CD14-positive monocyte (primary cell): ENCODE measurements at regions not wholly inside any gene's neighbourhood (a gene's known extent, or its start where the extent isn't known, plus 50 kb on each side); places are given as distances from the start of the nearest gene placed in this dataset.

Source experiments
- DNase-seq, 3 donors: peaks; one replicate each; pipeline ENCODE4 v3.0.0-alpha.2; 2011 to 2022
- H2AFZ ChIP-seq: 2 replicates; pipeline ENCODE4 v1.6.0; 2012; ENCODE audit warnings: mild to moderate bottlenecking, low read depth, low read length, inconsistent platforms; ENCODE audit not compliant: insufficient read depth, poor library complexity, severe bottlenecking
- H3K27ac ChIP-seq, 2 donors: 1 replicate in 1 of 2; 2 replicates in 1 of 2; pipeline ENCODE4 v1.5.1; 2012 to 2013; ENCODE audit warnings: low read length in 2 of 2, control low read depth in 1 of 2, inconsistent platforms in 1 of 2, low read depth in 1 of 2, mild to moderate bottlenecking in 1 of 2
- H3K27me3 ChIP-seq, 2 donors: one replicate each; pipeline versions ENCODE4 v1.6.0 to v1.6.1; 2011 to 2013; ENCODE audit warnings: low read length in 2 of 2; ENCODE audit not compliant: control insufficient read depth in 2 of 2, insufficient read depth in 2 of 2
- H3K36me3 ChIP-seq, 2 donors: replicated peaks in 1 of 2; 1 replicate in 1 of 2; 2 replicates in 1 of 2; pipeline versions ENCODE4 v1.5.1 to v1.6.1; 2012 to 2013; ENCODE audit warnings: low read length in 2 of 2, control low read depth in 1 of 2, inconsistent platforms in 1 of 2, mild to moderate bottlenecking in 1 of 2; ENCODE audit not compliant: insufficient read depth in 2 of 2, control insufficient read depth in 1 of 2
- H3K4me1 ChIP-seq, 2 donors: 1 replicate in 1 of 2; 2 replicates in 1 of 2; pipeline versions ENCODE4 v1.5.1 to v1.6.1; 2012 to 2013; ENCODE audit warnings: low read length in 2 of 2, control low read depth in 1 of 2, inconsistent platforms in 1 of 2, mild to moderate bottlenecking in 1 of 2, moderate library complexity in 1 of 2; ENCODE audit not compliant: insufficient read depth in 2 of 2, control insufficient read depth in 1 of 2
- H3K4me2 ChIP-seq: replicated peaks from 2 replicates; pipeline ENCODE3; 2012; ENCODE audit warnings: low read length, moderate library complexity, mild to moderate bottlenecking; ENCODE audit not compliant: poor library complexity, severe bottlenecking; ENCODE audit errors: extremely low read depth
- H3K4me3 ChIP-seq, 3 experiments: fragments of 200-600 bp in 1 of 3; sonication (generic) in 1 of 3; replicated peaks in 1 of 3; 1 replicate in 2 of 3; 2 replicates in 1 of 3; pipeline ENCODE4 v1.5.1; 2011 to 2013; ENCODE audit warnings: low read length in 3 of 3, mild to moderate bottlenecking in 3 of 3, control low read depth in 2 of 3, low read depth in 2 of 3, inconsistent platforms in 1 of 3, moderate library complexity in 1 of 3
- H3K79me2 ChIP-seq: 2 replicates; pipeline ENCODE4 v1.6.0; 2012; ENCODE audit warnings: mild to moderate bottlenecking, control low read depth, inconsistent platforms, low read length, moderate library complexity; ENCODE audit not compliant: insufficient read depth
- H3K9ac ChIP-seq: 2 replicates; pipeline ENCODE4 v1.6.0; 2017; ENCODE audit warnings: low read length, mild to moderate bottlenecking; ENCODE audit not compliant: insufficient read depth, poor library complexity, severe bottlenecking
- H3K9me3 ChIP-seq, 2 donors: replicated peaks in 1 of 2; 1 replicate in 1 of 2; 2 replicates in 1 of 2; pipeline versions ENCODE4 v1.5.1 to v1.6.1; 2012 to 2013; ENCODE audit warnings: low read length in 2 of 2, control low read depth in 1 of 2; ENCODE audit not compliant: control insufficient read depth in 1 of 2, insufficient read depth in 1 of 2
- H4K20me1 ChIP-seq: 2 replicates; pipeline ENCODE4 v1.6.0; 2012; ENCODE audit warnings: mild to moderate bottlenecking, low read length, control low read depth, moderate library complexity; ENCODE audit not compliant: insufficient read depth
- H3K27ac Mint-ChIP-seq, 7 donors: one replicate each; pipeline ENCODE4 v1.8.0; 2020; ENCODE audit warnings: mild to moderate bottlenecking in 7 of 7, mixed read lengths in 7 of 7, moderate library complexity in 6 of 7, inconsistent platforms in 2 of 7
- H3K27me3 Mint-ChIP-seq, 3 donors: one replicate each; pipeline ENCODE4 v1.8.0; 2021 to 2022; ENCODE audit warnings: low read depth in 3 of 3, mild to moderate bottlenecking in 3 of 3, mixed read lengths in 3 of 3, moderate library complexity in 3 of 3, inconsistent platforms in 1 of 3
- H3K36me3 Mint-ChIP-seq, 2 donors: one replicate each; pipeline ENCODE4 v1.8.0; 2020; ENCODE audit warnings: mixed read lengths in 2 of 2, inconsistent platforms in 1 of 2, mild to moderate bottlenecking in 1 of 2
- H3K4me1 Mint-ChIP-seq: one replicate; pipeline ENCODE4 v1.8.0; 2020; ENCODE audit warnings: mild to moderate bottlenecking, mixed read lengths
- H3K4me3 Mint-ChIP-seq, 2 donors: one replicate each; pipeline ENCODE4 v1.8.0; 2020; ENCODE audit warnings: mild to moderate bottlenecking in 2 of 2, mixed read lengths in 2 of 2, moderate library complexity in 1 of 2
- H3K9me3 Mint-ChIP-seq, 7 donors: one replicate each; pipeline ENCODE4 v1.8.0; 2020 to 2022; ENCODE audit warnings: mixed read lengths in 7 of 7, mild to moderate bottlenecking in 6 of 7, moderate library complexity in 6 of 7, inconsistent platforms in 2 of 7
- WGBS: methylation state at CpG from one replicate; pipeline ENCODE4 v1.1.5; 2013; ENCODE audit warnings: missing lambda C conversion rate; ENCODE audit not compliant: insufficient coverage; 5-methylcytosine and 5-hydroxymethylcytosine counted together
- intact Hi-C, 2 donors: fragments of 100-400 bp; cut with micrococcal nuclease; formaldehyde crosslinking; loops; one replicate each; pipeline versions ENCODE4 v1.15.0 to v1.15.1; 2023
- TF ChIP-seq, protein P1 (sequence below): fragments of 200-600 bp; IDR thresholded peaks from one replicate; pipeline ENCODE4 v1.8.0; 2022; ENCODE audit warnings: antibody characterized with exemption, mild to moderate bottlenecking

DNA sequence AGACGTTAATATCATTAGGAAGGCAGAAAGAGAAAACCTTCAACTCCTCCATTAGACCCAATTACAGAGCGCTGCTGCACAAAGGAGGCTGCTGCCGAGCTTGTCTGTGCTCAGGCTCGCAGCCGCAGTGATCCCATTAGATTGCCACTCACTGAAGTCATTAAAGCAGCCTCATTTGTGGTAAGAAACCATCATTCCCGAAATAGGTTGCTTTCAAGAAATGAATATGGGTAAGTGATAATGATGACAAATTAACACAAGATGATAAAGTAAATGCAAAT lies 137.2 kb downstream of the CAVIN4 start:
- Mint-ChIP-seq H3K4me3 (no peak overlapping the region), H3K36me3 (no peaks in the 10 kb centered on the region), H3K4me1 (no peaks in the 10 kb centered on the region), H3K9me3 (peaks cover 0 to 11% (median 5%) of the 10 kb centered on the region in 7 donors), H3K27ac (no peak overlapping the region), H3K27me3 (peaks cover 0 to 2% (median 2%) of the 10 kb centered on the region in 3 donors)
- H3K9me3 ChIP-seq: peaks cover 0 to 5% of the 10 kb centered on the region in 2 donors
- no peaks in the 10 kb centered on the region for H3K4me1 ChIP-seq
- no peaks in the 10 kb centered on the region for H3K79me2 ChIP-seq
- no peaks in the 10 kb centered on the region for H3K27me3 ChIP-seq
- no peak overlapping the region for H2AFZ ChIP-seq
- no peak overlapping the region for H3K9ac ChIP-seq
- no peak for DNase-seq
- H3K4me3 ChIP-seq: no peak overlapping the region
- WGBS: 78% methylated on average over 5 of the region's 6 CpGs
- intact Hi-C loops: loop anchor here (5.0 to 10.0 kb wide), 2 partner anchors 597 to 810 kb away; no protein-coding TSS in a partner anchor
- no peak overlapping the region for H3K4me2 ChIP-seq
- H3K27ac ChIP-seq: no peak overlapping the region
- no peaks in the 10 kb centered on the region for H4K20me1 ChIP-seq
- TF ChIP-seq, protein P1, sequence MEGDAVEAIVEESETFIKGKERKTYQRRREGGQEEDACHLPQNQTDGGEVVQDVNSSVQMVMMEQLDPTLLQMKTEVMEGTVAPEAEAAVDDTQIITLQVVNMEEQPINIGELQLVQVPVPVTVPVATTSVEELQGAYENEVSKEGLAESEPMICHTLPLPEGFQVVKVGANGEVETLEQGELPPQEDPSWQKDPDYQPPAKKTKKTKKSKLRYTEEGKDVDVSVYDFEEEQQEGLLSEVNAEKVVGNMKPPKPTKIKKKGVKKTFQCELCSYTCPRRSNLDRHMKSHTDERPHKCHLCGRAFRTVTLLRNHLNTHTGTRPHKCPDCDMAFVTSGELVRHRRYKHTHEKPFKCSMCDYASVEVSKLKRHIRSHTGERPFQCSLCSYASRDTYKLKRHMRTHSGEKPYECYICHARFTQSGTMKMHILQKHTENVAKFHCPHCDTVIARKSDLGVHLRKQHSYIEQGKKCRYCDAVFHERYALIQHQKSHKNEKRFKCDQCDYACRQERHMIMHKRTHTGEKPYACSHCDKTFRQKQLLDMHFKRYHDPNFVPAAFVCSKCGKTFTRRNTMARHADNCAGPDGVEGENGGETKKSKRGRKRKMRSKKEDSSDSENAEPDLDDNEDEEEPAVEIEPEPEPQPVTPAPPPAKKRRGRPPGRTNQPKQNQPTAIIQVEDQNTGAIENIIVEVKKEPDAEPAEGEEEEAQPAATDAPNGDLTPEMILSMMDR: no peak
- H3K36me3 ChIP-seq: no peaks in the 10 kb centered on the region

DNA sequence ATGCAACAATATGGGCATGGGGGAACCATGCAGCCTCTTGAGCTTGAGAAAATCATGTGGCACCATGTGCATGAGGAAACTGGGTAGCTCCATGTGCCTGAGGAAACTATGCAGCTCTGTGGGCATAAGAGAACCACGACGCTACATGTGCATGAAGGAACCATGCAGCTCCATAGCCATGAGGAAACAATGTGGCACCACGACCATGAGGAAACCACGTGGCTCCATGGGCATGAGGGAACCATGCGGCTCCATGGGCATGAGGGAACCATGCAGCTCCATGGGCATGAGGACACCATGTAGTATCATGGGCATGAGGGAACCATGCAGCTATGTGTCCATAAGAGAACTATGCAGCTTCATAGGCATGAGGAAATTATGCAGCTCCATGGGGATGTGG lies 140.8 kb downstream of the CAVIN4 start:
- H3K27ac Mint-ChIP-seq: no peak overlapping the region
- Histone ChIP-seq H4K20me1 (no peaks in the 10 kb centered on the region), H3K27me3 (no peaks in the 10 kb centered on the region), H3K4me1 (no peaks in the 10 kb centered on the region), H3K9me3 (no peaks in the 10 kb centered on the region), H3K79me2 (no peaks in the 10 kb centered on the region), H3K27ac (no peak overlapping the region), H3K9ac (no peak overlapping the region), H3K4me2 (no peak overlapping the region), H3K4me3 (no peak overlapping the region), H3K36me3 (no peaks in the 10 kb centered on the region), H2AFZ (no peak overlapping the region)
- TF ChIP-seq, protein P1: no peak
- peaks cover 0 to 2% (median 2%) of the 10 kb centered on the region in 3 donors for H3K27me3 Mint-ChIP-seq
- H3K4me3 Mint-ChIP-seq: no peak overlapping the region
- no peaks in the 10 kb centered on the region for H3K4me1 Mint-ChIP-seq
- WGBS: 91% methylated on average over 5 of the region's 5 CpGs
- no peaks in the 10 kb centered on the region for H3K36me3 Mint-ChIP-seq
- DNase-seq: no peak
- no peaks in the 10 kb centered on the region for H3K9me3 Mint-ChIP-seq
- intact Hi-C loops: loop anchor here (5.0 to 10.0 kb wide), 2 partner anchors 594 to 806 kb away; no protein-coding TSS in a partner anchor
